ENCODE measurements at regions not wholly inside any gene's neighbourhood (a gene's known extent, or its start where the extent isn't known, plus 50 kb on each side); places are given as distances from the start of the nearest gene placed in this dataset.

GRCh38 chrX:23603501-23603900 is 63.8 kb upstream of the PRDX4 start:
- TF ChIP-seq ETV5 (CRISPR knock-in tag; IDR thresholded peaks at IDR 0.05; ENCODE audit: low read depth) (no peak), ZNF274 (IDR thresholded peaks at IDR 0.05; ENCODE audit: borderline replicate concordance, low read depth, low read length) (no peak), HNRNPLL (IDR thresholded peaks at IDR 0.05; ENCODE audit: low read depth, low read length, poor library complexity, severe bottlenecking) (no peak), POLR2A (conservative IDR thresholded peaks at IDR 0.05) (no peak), SNRNP70 (optimal IDR thresholded peaks at IDR 0.05; ENCODE audit: low read depth, low read length) (no peak), POLR2AphosphoS5 (IDR thresholded peaks at IDR 0.05; ENCODE audit: control insufficient read depth, insufficient read depth, low read depth, low read length) (no peak), MIER1 (IDR thresholded peaks at IDR 0.05; ENCODE audit: low read depth) (no peak), CTBP1 (IDR thresholded peaks at IDR 0.05; ENCODE audit: borderline replicate concordance) (no peak), IRF9 (tag; IDR thresholded peaks at IDR 0.05) (no peak), EGR1 (conservative IDR thresholded peaks at IDR 0.05) (no peak), BACH1 (tag; IDR thresholded peaks at IDR 0.05) (no peak), MTA3 (IDR thresholded peaks at IDR 0.05; ENCODE audit: borderline replicate concordance) (no peak)

Data from K562 (cell line).